OCI-LY7 (cell line): ENCODE measurements at regions not wholly inside any gene's neighbourhood (a gene's known extent, or its start where the extent isn't known, plus 50 kb on each side); places are given as distances from the start of the nearest gene placed in this dataset.

Experiments used
- BruUV-seq: library from RNA; stranded (reverse); fragments of 400-500 nt; replicated peaks from 2 replicates; lab custom pipeline; 2021; lab: Mats Ljungman, UMichigan
- CTCF ChIA-PET: fragments of 300-600 bp; sonication (Branson Sonifier 250); formaldehyde crosslinking; loops from one replicate; lab custom pipeline; 2022; ENCODE audit warnings: antibody characterized with exemption; ENCODE audit not compliant: unreplicated experiment; lab: Charles Lee
- POLR2A ChIA-PET: fragments of 300-600 bp; sonication (Branson Sonifier 250); formaldehyde crosslinking; loops from one replicate; lab custom pipeline; 2022; ENCODE audit warnings: antibody characterized with exemption; lab: Charles Lee
- DNase-seq: peaks from one replicate; pipeline ENCODE4 v3.0.0-alpha.2; 2015; ENCODE audit warnings: low spot score
- H2AFZ ChIP-seq: fragments of 200-600 bp; sonication (generic), shearing (Covaris generic); 2 replicates; pipeline ENCODE4 v1.6.1; 2014; ENCODE audit warnings: mild to moderate bottlenecking, antibody characterized with exemption, low read length, moderate library complexity
- H3K27ac ChIP-seq: fragments of 200-600 bp; sonication (generic); 2 replicates; pipeline ENCODE4 v1.5.1; 2014; ENCODE audit warnings: mixed run types, low read depth, mild to moderate bottlenecking, moderate library complexity, low read length, inconsistent platforms; ENCODE audit not compliant: poor library complexity, severe bottlenecking
- H3K36me3 ChIP-seq: fragments of 200-600 bp; sonication (generic); 2 replicates; pipeline ENCODE4 v1.6.1; 2014; ENCODE audit warnings: mild to moderate bottlenecking, antibody characterized with exemption, low read length, moderate library complexity, mixed read lengths; ENCODE audit not compliant: insufficient read depth
- H3K4me1 ChIP-seq: fragments of 200-600 bp; sonication (generic); 2 replicates; pipeline ENCODE4 v1.5.1; 2014; ENCODE audit warnings: mild to moderate bottlenecking, low read length; ENCODE audit not compliant: insufficient read depth, poor library complexity, severe bottlenecking
- H3K4me2 ChIP-seq: fragments of 200-600 bp; sonication (generic); 2 replicates; pipeline ENCODE4 v1.6.1; 2014; ENCODE audit warnings: mild to moderate bottlenecking, low read length
- H3K4me3 ChIP-seq: fragments of 200-600 bp; sonication (generic); 2 replicates; pipeline ENCODE4 v1.5.1; 2014; ENCODE audit warnings: mild to moderate bottlenecking, low read depth, low read length; ENCODE audit not compliant: poor library complexity, severe bottlenecking
- H3K79me2 ChIP-seq: fragments of 200-600 bp; sonication (generic); 2 replicates; pipeline ENCODE4 v1.6.1; 2016; ENCODE audit warnings: low read depth, mild to moderate bottlenecking, low read length, moderate library complexity, mixed read lengths; ENCODE audit not compliant: insufficient read depth
- H3K9me2 ChIP-seq: fragments of 200-600 bp; sonication (generic); 2 replicates; pipeline ENCODE4 v1.6.1; 2016; ENCODE audit warnings: mild to moderate bottlenecking, low read length, mixed read lengths; ENCODE audit not compliant: insufficient read depth
- H3K9me3 ChIP-seq: fragments of 200-600 bp; sonication (generic); 2 replicates; pipeline ENCODE4 v1.6.1; 2014; ENCODE audit warnings: mild to moderate bottlenecking, mixed run types, low read length, mixed read lengths
- H4K20me1 ChIP-seq: fragments of 200-600 bp; sonication (generic); 2 replicates; pipeline ENCODE4 v1.6.1; 2014; ENCODE audit warnings: mild to moderate bottlenecking, antibody characterized with exemption, low read length, moderate library complexity, mixed read lengths; ENCODE audit not compliant: insufficient read depth
- EZH2phosphoT487 ChIP-seq: fragments of 200-600 bp; sonication (generic); IDR thresholded peaks from 2 replicates; pipeline ENCODE4 v1.6.1; 2018; ENCODE audit warnings: low read depth, borderline replicate concordance, mild to moderate bottlenecking, mixed run types, antibody characterized with exemption, low read length, moderate library complexity, mixed read lengths
- intact Hi-C: fragments of 100-400 bp; cut with micrococcal nuclease; formaldehyde crosslinking; loops from one replicate; pipeline ENCODE4 v1.10.0; 2022; ENCODE audit not compliant: unreplicated experiment
- TF ChIP-seq, protein P1 (sequence below): fragments of 200-600 bp; sonication (generic); conservative IDR thresholded peaks from 2 replicates; pipeline ENCODE4 v1.5.1; 2014; ENCODE audit warnings: mild to moderate bottlenecking, antibody characterized with exemption, low read length, moderate library complexity, mixed read lengths

DNA sequence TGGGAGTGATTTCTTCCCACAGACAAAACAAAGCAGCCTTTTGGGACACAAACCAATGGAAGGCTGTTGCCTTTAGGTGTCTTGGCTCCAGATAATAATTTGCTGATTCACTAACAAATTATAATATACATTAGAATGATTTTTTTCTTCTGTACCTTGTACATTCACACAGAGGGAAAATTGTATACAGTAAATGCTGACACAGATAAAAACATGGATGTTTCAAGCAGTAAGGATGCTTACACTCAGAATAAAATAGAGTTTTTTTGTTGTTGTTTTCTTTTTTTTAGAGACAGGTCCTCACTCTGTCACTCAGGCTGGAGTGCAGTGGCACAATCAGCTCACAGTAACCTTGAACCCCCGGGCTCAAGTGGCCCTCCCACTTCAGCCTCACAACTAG lies 109.2 kb upstream of the TRPC6 start:
- TF ChIP-seq, protein P1, sequence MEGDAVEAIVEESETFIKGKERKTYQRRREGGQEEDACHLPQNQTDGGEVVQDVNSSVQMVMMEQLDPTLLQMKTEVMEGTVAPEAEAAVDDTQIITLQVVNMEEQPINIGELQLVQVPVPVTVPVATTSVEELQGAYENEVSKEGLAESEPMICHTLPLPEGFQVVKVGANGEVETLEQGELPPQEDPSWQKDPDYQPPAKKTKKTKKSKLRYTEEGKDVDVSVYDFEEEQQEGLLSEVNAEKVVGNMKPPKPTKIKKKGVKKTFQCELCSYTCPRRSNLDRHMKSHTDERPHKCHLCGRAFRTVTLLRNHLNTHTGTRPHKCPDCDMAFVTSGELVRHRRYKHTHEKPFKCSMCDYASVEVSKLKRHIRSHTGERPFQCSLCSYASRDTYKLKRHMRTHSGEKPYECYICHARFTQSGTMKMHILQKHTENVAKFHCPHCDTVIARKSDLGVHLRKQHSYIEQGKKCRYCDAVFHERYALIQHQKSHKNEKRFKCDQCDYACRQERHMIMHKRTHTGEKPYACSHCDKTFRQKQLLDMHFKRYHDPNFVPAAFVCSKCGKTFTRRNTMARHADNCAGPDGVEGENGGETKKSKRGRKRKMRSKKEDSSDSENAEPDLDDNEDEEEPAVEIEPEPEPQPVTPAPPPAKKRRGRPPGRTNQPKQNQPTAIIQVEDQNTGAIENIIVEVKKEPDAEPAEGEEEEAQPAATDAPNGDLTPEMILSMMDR: no peak
- no peak for TF ChIP-seq EZH2phosphoT487
- DNase-seq: no peak
- Histone ChIP-seq H4K20me1 (no peaks in the 10 kb centered on the region), H3K9me3 (no peaks in the 10 kb centered on the region), H3K4me1 (no peaks in the 10 kb centered on the region), H3K4me3 (no peak overlapping the region), H3K79me2 (no peaks in the 10 kb centered on the region), H2AFZ (no peak overlapping the region), H3K36me3 (no peaks in the 10 kb centered on the region), H3K4me2 (no peak overlapping the region), H3K27ac (no peak overlapping the region), H3K9me2 (no peaks in the 10 kb centered on the region)
- ChIA-PET POLR2A (no interaction called here), CTCF (no interaction called here)
- no TSS peak for BruUV-seq
- intact Hi-C loops: no loop called here

DNA sequence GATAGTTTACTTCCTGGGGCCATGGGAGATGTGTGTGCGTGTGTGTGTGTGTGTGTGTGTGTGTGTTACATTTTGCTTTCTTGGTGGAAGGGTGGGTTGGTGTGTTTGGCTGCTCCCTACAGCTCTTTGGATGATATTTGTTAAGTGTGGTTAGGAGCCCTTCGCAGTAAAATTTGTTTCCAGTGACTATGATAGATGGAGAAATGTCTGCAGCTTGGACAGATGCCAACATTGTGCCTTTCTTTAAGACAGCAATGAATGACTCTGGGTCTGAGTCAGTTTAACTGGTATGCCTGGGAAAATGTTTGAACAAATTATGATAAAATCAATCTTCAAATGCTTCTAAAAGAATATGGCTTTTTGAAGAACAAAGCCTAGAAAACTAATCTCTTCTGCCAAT lies 102.7 kb upstream of the TRPC6 start:
- H3K9me2 ChIP-seq: no peaks in the 10 kb centered on the region
- H3K4me3 ChIP-seq: no peak overlapping the region
- no peak overlapping the region for H2AFZ ChIP-seq
- no peaks in the 10 kb centered on the region for H3K36me3 ChIP-seq
- H4K20me1 ChIP-seq: no peaks in the 10 kb centered on the region
- no peaks in the 10 kb centered on the region for H3K9me3 ChIP-seq
- H3K79me2 ChIP-seq: no peaks in the 10 kb centered on the region
- no peak for TF ChIP-seq EZH2phosphoT487
- TF ChIP-seq, protein P1: no peak
- DNase-seq: no peak
- no TSS peak for BruUV-seq
- ChIA-PET CTCF (no interaction called here), POLR2A (interaction anchor here (0.8 kb wide), 1 partner anchor 56 kb away, joined by 3 read pairs; no protein-coding TSS in a partner anchor)
- H3K4me1 ChIP-seq: no peaks in the 10 kb centered on the region
- intact Hi-C loops: no loop called here
- H3K4me2 ChIP-seq: no peak overlapping the region
- H3K27ac ChIP-seq: no peak overlapping the region

DNA sequence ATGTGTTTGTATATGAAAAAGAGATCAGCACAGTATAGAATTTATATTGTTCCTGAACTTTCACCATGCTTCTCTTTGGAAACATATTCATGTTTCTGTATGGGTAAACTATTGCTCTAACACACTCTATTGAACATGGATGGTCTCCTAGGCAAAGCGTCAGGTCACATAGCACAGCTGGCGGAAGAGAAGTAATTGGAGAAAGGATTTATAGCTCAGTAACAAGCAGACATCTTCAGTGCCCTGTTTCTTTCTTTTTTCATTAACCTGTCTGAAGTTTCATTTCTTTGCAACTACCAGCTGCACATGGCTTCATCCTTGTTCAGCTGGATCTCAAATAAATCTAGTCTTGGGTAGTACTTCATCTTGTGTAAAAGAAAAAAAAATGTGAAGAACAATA lies 84.4 kb upstream of the TRPC6 start:
- BruUV-seq: no TSS peak
- no peak for TF ChIP-seq EZH2phosphoT487
- TF ChIP-seq, protein P1: no peak
- Histone ChIP-seq H3K4me1 (no peaks in the 10 kb centered on the region), H3K36me3 (no peaks in the 10 kb centered on the region), H3K9me3 (no peaks in the 10 kb centered on the region), H3K4me3 (no peak overlapping the region), H3K27ac (no peak overlapping the region), H3K4me2 (no peak overlapping the region), H4K20me1 (no peaks in the 10 kb centered on the region), H3K79me2 (no peaks in the 10 kb centered on the region), H3K9me2 (no peaks in the 10 kb centered on the region), H2AFZ (no peak overlapping the region)
- CTCF ChIA-PET: no interaction called here
- POLR2A ChIA-PET: interaction anchor here (0.6 to 0.7 kb wide), 2 partner anchors 37 to 1698 kb away, joined by 3 read pairs; no protein-coding TSS in a partner anchor
- DNase-seq: no peak
- intact Hi-C loops: no loop called here
